ENCODE measurements at regions not wholly inside any gene's neighbourhood (a gene's known extent, or its start where the extent isn't known, plus 50 kb on each side); places are given as distances from the start of the nearest gene placed in this dataset.
"Not testable (repeated sequence)": the region's sequence is repeated elsewhere in the genome, so short reads cannot be mapped to it uniquely, and the experiment has no call there.

GRCh38 chrX:1124531-1124930 is 87.9 kb downstream of the CRLF2 start (continued):
- TF ChIP-seq SP1 (IDR thresholded peaks at IDR 0.05; ENCODE audit: low read depth, low read length) (no peak), KDM4A (IDR thresholded peaks at IDR 0.05; ENCODE audit: low read depth, low read length, severe bottlenecking) (no peak)

GRCh38 chrX:1122851-1123250 is 89.6 kb downstream of the CRLF2 start:
- CTCF ChIA-PET (ENCODE audit: partially characterized antibody); H4K8ac ChIP-seq (ENCODE audit: extremely low read depth, insufficient read depth, low read length); H3K79me1 ChIP-seq (ENCODE audit: low read depth, low read length); H3K4ac ChIP-seq (replicated peaks; ENCODE audit: insufficient read length, low read depth, low read length); H3K14ac ChIP-seq (ENCODE audit: insufficient read length); H3K9ac ChIP-seq (replicated peaks in 1 of 4; ENCODE audit: extremely low read depth in 1 of 4, low read depth in 3 of 4, low read length in 3 of 4); H3K18ac ChIP-seq (ENCODE audit: extremely low read depth, low read length); H3K56ac ChIP-seq (replicated peaks; ENCODE audit: insufficient read length, low read depth, low read length); H4K20me1 ChIP-seq (replicated peaks in 1 of 2; ENCODE audit: control insufficient read depth in 1 of 2, insufficient read depth in 2 of 2, low read length in 2 of 2); H3K4me3 ChIP-seq (ENCODE audit: extremely low read depth in 1 of 4, insufficient read depth in 2 of 4, low read depth in 3 of 4, low read length in 4 of 4); H3K27me3 ChIP-seq (replicated peaks in 1 of 4; ENCODE audit: control insufficient read depth in 3 of 4, extremely low read depth in 1 of 4, insufficient read depth in 3 of 4, low read length in 3 of 4); H3K36me3 ChIP-seq (ENCODE audit: control insufficient read depth in 2 of 4, insufficient read depth in 4 of 4, low read length in 3 of 4); H3K27ac ChIP-seq (ENCODE audit: low read depth, low read length); H2BK5ac ChIP-seq (ENCODE audit: low read depth, low read length); H3K23ac ChIP-seq (ENCODE audit: insufficient read length); H4K5ac ChIP-seq (ENCODE audit: insufficient read length, low read depth, low read length); H3K4me2 ChIP-seq (ENCODE audit: insufficient read depth in 1 of 2, low read depth in 2 of 2, low read length in 2 of 2); H3K23me2 ChIP-seq (ENCODE audit: low read depth, low read length); H2BK15ac ChIP-seq (ENCODE audit: low read length); POLR2A ChIA-PET (ENCODE audit: partially characterized antibody); H3K79me2 ChIP-seq (ENCODE audit: control insufficient read depth in 1 of 2, insufficient read depth in 2 of 2, low read length in 2 of 2); FAIRE-seq; H3K4me1 ChIP-seq (replicated peaks in 1 of 4; ENCODE audit: control insufficient read depth in 3 of 4, insufficient read depth in 4 of 4, low read length in 3 of 4); H3K9me3 ChIP-seq (ENCODE audit: insufficient read depth in 2 of 2, low read depth in 1 of 2, low read length in 1 of 2); H2AFZ ChIP-seq (ENCODE audit: low read length); DNase-seq (ENCODE audit: low read depth in 1 of 2, low spot score in 2 of 2); H2BK120ac ChIP-seq (replicated peaks; ENCODE audit: low read depth, low read length); H4K91ac ChIP-seq (replicated peaks; ENCODE audit: insufficient read length, low read length): not testable (repeated sequence)
- 0 out of 2 replicates have a peak overlapping the region, but pooled peaks have one; percentile 33 for H2AK5ac ChIP-seq (ENCODE audit: low read depth, low read length)
- H2BK12ac ChIP-seq (ENCODE audit: low read depth, low read length): peak overlapping the region; percentile 68; the same call in 1 of the 2 replicates
- H2BK20ac ChIP-seq (ENCODE audit: low read length): 0 out of 2 replicates have a peak overlapping the region, but pooled peaks have one; percentile 48
- WGBS, 2 experiments (ENCODE audit: extremely low coverage in 1 of 2, insufficient coverage in 1 of 2, insufficient read length in 1 of 2, insufficient replicate concordance in 2 of 2, low coverage in 1 of 2, low lambda C conversion rate in 2 of 2, missing lambda C conversion rate in 1 of 2): 96% methylated on average over 11 of the region's 12 CpGs; no CpG with 5 or more reads in 1 of the 2 experiments

Data from H1 (cell line).